Endodermal cell (in vitro differentiated cells): ENCODE measurements at regions not wholly inside any gene's neighbourhood (a gene's known extent, or its start where the extent isn't known, plus 50 kb on each side); places are given as distances from the start of the nearest gene placed in this dataset.

Experiments
- DNase-seq: peaks from one replicate; pipeline ENCODE4 v3.0.0-alpha.2; 2017
- H3K27ac ChIP-seq: 2 replicates; pipeline ENCODE4 v1.5.1; 2013; ENCODE audit warnings: mild to moderate bottlenecking, low read depth, low read length, moderate library complexity
- H3K27me3 ChIP-seq: 2 replicates; pipeline ENCODE4 v1.6.1; 2013; ENCODE audit warnings: mild to moderate bottlenecking, low read length, moderate library complexity; ENCODE audit not compliant: insufficient read depth, control insufficient read depth, poor library complexity, severe bottlenecking
- H3K36me3 ChIP-seq: 2 replicates; pipeline ENCODE4 v1.7.0; 2013; ENCODE audit warnings: mild to moderate bottlenecking, low read length, moderate library complexity; ENCODE audit not compliant: control insufficient read depth, insufficient read depth
- H3K4me1 ChIP-seq: one replicate; pipeline ENCODE4 v1.7.0; 2013; ENCODE audit warnings: low read length; ENCODE audit not compliant: control insufficient read depth, insufficient read depth
- H3K4me3 ChIP-seq: 2 replicates; pipeline ENCODE4 v1.5.1; 2013; ENCODE audit warnings: mild to moderate bottlenecking, low read length, moderate library complexity
- H3K9ac ChIP-seq: 2 replicates; pipeline ENCODE4 v1.6.1; 2013; ENCODE audit warnings: mild to moderate bottlenecking, low read length, moderate library complexity; ENCODE audit not compliant: poor library complexity, severe bottlenecking; ENCODE audit errors: extremely low read depth
- H3K9me3 ChIP-seq: 2 replicates; pipeline ENCODE4 v1.6.1; 2013; ENCODE audit warnings: mild to moderate bottlenecking, low read length, moderate library complexity; ENCODE audit not compliant: control insufficient read depth
- H3K27ac Mint-ChIP-seq: 2 replicates; pipeline ENCODE4 v1.8.0; 2020; ENCODE audit warnings: mixed read lengths
- H3K27me3 Mint-ChIP-seq: 2 replicates; pipeline ENCODE4 v1.8.0; 2021; ENCODE audit warnings: mild to moderate bottlenecking, mixed read lengths; ENCODE audit not compliant: insufficient read depth
- H3K36me3 Mint-ChIP-seq: 2 replicates; pipeline ENCODE4 v1.8.0; 2020; ENCODE audit warnings: low read depth, mixed read lengths
- H3K4me1 Mint-ChIP-seq: 2 replicates; pipeline ENCODE4 v1.8.0; 2020; ENCODE audit warnings: mixed read lengths
- H3K4me3 Mint-ChIP-seq: 2 replicates; pipeline ENCODE4 v1.8.0; 2020; ENCODE audit warnings: mild to moderate bottlenecking, moderate library complexity, mixed read lengths
- H3K9me3 Mint-ChIP-seq: 2 replicates; pipeline ENCODE4 v1.8.0; 2020; ENCODE audit warnings: mild to moderate bottlenecking, mixed read lengths
- WGBS, 2 experiments: methylation state at CpG; one replicate each; pipeline versions ENCODE4 v1.1.5 to v1.1.7; 2013; ENCODE audit warnings: missing lambda C conversion rate in 2 of 2, mixed read lengths in 1 of 2; ENCODE audit not compliant: insufficient coverage in 1 of 2, insufficient read length in 1 of 2; 5-methylcytosine and 5-hydroxymethylcytosine counted together
- TF ChIP-seq, protein P1 (sequence below): fragments of 200-600 bp; sonication (generic); conservative IDR thresholded peaks from 2 replicates; pipeline ENCODE4 v1.5.0; 2021; ENCODE audit warnings: antibody characterized with exemption, mild to moderate bottlenecking

- no peaks in the 10 kb centered on the region for H3K4me1 ChIP-seq
- peaks cover 2% of the 10 kb centered on the region for H3K27me3 Mint-ChIP-seq
- TF ChIP-seq, protein P1, sequence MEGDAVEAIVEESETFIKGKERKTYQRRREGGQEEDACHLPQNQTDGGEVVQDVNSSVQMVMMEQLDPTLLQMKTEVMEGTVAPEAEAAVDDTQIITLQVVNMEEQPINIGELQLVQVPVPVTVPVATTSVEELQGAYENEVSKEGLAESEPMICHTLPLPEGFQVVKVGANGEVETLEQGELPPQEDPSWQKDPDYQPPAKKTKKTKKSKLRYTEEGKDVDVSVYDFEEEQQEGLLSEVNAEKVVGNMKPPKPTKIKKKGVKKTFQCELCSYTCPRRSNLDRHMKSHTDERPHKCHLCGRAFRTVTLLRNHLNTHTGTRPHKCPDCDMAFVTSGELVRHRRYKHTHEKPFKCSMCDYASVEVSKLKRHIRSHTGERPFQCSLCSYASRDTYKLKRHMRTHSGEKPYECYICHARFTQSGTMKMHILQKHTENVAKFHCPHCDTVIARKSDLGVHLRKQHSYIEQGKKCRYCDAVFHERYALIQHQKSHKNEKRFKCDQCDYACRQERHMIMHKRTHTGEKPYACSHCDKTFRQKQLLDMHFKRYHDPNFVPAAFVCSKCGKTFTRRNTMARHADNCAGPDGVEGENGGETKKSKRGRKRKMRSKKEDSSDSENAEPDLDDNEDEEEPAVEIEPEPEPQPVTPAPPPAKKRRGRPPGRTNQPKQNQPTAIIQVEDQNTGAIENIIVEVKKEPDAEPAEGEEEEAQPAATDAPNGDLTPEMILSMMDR = no peak
- H3K27ac ChIP-seq = no peak overlapping the region
- H3K36me3 ChIP-seq = no peaks in the 10 kb centered on the region
- no peak for DNase-seq
- 100% methylated on average over 2 of the region's 2 CpGs; no CpG with 5 or more reads in 1 of the 2 experiments for whole genome bisulfite sequencing, 2 experiments
- H3K4me3 ChIP-seq = no peak overlapping the region
- H3K9ac ChIP-seq = no peak overlapping the region
- H3K9me3 ChIP-seq = no peaks in the 10 kb centered on the region
- no peak overlapping the region for H3K4me3 Mint-ChIP-seq
- no peak overlapping the region for H3K27ac Mint-ChIP-seq
- no peaks in the 10 kb centered on the region for H3K36me3 Mint-ChIP-seq
- peaks cover 4% of the 10 kb centered on the region for H3K4me1 Mint-ChIP-seq
- no peaks in the 10 kb centered on the region for H3K27me3 ChIP-seq
- H3K9me3 Mint-ChIP-seq = peaks cover 19% of the 10 kb centered on the region
Observed at GRCh38 chr11:92022499-92022898, 202.1 kb upstream of the FAT3 start.

- WGBS, 2 experiments = 92 to 94% methylated on average over 3 of the region's 3 CpGs
- TF ChIP-seq, protein P1 = no peak
- no peak overlapping the region for H3K9ac ChIP-seq
- peaks cover 28% of the 10 kb centered on the region for H3K9me3 ChIP-seq
- no peak overlapping the region for H3K4me3 Mint-ChIP-seq
- H3K36me3 ChIP-seq = no peaks in the 10 kb centered on the region
- no peaks in the 10 kb centered on the region for H3K27me3 ChIP-seq
- H3K27ac Mint-ChIP-seq = no peak overlapping the region
- H3K27ac ChIP-seq = no peak overlapping the region
- H3K4me1 ChIP-seq = no peaks in the 10 kb centered on the region
- H3K27me3 Mint-ChIP-seq = no peaks in the 10 kb centered on the region
- DNase-seq = no peak
- peaks cover under 1% of the 10 kb centered on the region for H3K4me1 Mint-ChIP-seq
- H3K36me3 Mint-ChIP-seq = peaks cover 3% of the 10 kb centered on the region
- H3K9me3 Mint-ChIP-seq = peaks cover 42% of the 10 kb centered on the region
- H3K4me3 ChIP-seq = no peak overlapping the region
Observed at GRCh38 chr11:92018332-92018731, 206.3 kb upstream of the FAT3 start.

DNA sequence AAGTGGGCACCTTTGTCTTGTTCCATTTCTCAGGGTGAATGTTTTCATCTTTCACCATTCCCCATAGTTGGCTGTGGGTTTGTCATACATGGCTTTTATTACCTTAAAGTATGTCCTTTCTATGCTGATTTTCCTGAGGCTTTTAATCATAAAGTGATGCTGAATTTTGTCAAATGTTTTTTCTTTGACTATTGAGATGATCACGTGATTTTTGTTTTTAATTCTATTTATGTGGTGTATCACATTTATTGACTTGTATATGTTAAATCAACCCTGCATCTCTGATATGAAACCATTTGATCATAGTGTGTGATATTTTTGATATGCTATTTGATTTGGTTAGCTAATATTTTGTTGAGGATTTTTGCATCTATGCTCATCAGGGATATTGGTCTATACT, 216.4 kb upstream of the FAT3 start:
- Histone ChIP-seq H3K27me3 (no peaks in the 10 kb centered on the region), H3K4me3 (no peak overlapping the region), H3K27ac (no peak overlapping the region), H3K9me3 (no peaks in the 10 kb centered on the region), H3K4me1 (no peaks in the 10 kb centered on the region), H3K36me3 (no peaks in the 10 kb centered on the region), H3K9ac (no peak overlapping the region)
- DNase-seq = no peak
- WGBS, 2 experiments = 91% methylated on average over 1 of the region's 1 CpG; no CpG with 5 or more reads in 1 of the 2 experiments
- peaks cover 6% of the 10 kb centered on the region for H3K4me1 Mint-ChIP-seq
- TF ChIP-seq, protein P1 = no peak
- H3K36me3 Mint-ChIP-seq = no peaks in the 10 kb centered on the region
- H3K27ac Mint-ChIP-seq = no peak overlapping the region
- H3K27me3 Mint-ChIP-seq = no peaks in the 10 kb centered on the region
- no peak overlapping the region for H3K4me3 Mint-ChIP-seq
- H3K9me3 Mint-ChIP-seq = peaks cover 5% of the 10 kb centered on the region
